ENCODE measurements at regions not wholly inside any gene's neighbourhood (a gene's known extent, or its start where the extent isn't known, plus 50 kb on each side); places are given as distances from the start of the nearest gene placed in this dataset.
A peak's percentile ranks its signal among the peaks of the same experiment; 100 is the strongest.

DNA sequence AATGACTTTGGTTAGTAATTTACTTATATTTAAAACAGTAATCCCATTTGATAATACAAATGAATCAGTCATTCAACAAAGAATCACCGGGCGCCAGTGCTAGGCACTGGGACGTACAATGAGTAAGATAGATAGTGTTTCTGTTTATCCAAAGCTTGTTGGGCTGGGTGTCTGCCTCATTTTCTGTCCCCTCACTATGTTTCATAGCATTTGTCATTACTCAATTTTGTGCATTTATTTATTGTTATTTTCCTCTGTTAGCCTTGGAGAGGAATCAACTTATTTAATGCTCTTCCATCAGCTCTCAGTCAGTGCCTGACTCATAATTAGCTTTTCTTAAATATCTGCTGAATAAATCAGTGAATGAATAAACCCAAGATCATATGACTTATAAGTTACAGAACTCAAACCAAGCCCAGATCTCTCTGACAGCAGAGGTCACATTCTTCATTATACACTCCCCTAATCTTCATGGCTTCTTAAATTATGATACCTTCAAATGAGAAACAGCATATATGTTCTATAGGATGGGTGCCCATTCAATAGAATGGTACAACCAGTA is 86.2 kb downstream of the TSPAN8 start:
- TF ChIP-seq, protein P1, sequence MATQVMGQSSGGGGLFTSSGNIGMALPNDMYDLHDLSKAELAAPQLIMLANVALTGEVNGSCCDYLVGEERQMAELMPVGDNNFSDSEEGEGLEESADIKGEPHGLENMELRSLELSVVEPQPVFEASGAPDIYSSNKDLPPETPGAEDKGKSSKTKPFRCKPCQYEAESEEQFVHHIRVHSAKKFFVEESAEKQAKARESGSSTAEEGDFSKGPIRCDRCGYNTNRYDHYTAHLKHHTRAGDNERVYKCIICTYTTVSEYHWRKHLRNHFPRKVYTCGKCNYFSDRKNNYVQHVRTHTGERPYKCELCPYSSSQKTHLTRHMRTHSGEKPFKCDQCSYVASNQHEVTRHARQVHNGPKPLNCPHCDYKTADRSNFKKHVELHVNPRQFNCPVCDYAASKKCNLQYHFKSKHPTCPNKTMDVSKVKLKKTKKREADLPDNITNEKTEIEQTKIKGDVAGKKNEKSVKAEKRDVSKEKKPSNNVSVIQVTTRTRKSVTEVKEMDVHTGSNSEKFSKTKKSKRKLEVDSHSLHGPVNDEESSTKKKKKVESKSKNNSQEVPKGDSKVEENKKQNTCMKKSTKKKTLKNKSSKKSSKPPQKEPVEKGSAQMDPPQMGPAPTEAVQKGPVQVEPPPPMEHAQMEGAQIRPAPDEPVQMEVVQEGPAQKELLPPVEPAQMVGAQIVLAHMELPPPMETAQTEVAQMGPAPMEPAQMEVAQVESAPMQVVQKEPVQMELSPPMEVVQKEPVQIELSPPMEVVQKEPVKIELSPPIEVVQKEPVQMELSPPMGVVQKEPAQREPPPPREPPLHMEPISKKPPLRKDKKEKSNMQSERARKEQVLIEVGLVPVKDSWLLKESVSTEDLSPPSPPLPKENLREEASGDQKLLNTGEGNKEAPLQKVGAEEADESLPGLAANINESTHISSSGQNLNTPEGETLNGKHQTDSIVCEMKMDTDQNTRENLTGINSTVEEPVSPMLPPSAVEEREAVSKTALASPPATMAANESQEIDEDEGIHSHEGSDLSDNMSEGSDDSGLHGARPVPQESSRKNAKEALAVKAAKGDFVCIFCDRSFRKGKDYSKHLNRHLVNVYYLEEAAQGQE (IDR thresholded peaks at IDR 0.05; ENCODE audit: low read depth), result no peak
- TF ChIP-seq TEAD4 (IDR thresholded peaks at IDR 0.05), result no peak
- no peak for TF ChIP-seq ZBTB7A (IDR thresholded peaks at IDR 0.05; ENCODE audit: low read depth)
- no peak for TF ChIP-seq CREB1 (IDR thresholded peaks at IDR 0.05; ENCODE audit: low read depth)

DNA sequence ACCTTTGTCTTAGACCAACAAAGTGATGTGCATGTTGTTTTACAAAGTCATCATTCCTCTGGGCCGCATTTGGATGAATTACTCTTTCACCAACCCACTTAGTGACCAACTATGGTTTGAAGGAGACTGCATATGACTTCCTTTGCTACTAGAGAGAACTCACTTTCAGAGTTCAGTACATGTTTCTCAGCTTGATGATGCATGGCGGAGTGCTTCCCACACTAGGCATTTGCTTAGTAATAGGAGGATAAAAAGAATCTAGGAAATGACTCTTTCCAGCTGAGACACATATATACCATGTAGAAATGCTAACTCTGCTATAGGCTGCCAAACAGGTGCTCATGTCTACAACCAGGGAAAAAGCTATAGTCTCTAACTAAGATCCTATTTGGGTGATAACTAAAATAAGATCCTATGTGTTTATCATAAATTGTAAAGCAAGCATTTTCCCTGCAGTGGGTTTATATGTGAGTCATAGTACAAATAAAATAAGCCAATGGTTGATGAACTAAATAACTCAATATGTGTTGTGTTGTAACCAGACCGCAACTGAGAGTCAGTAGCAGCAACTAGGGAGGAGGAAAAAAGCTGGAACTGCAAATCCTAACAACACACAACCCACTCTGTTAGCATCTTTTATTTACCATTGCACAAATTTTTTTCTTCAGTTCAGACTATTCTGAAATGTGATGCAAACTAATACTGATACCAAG is 87.2 kb downstream of the TSPAN8 start:
- TF ChIP-seq, protein P2, sequence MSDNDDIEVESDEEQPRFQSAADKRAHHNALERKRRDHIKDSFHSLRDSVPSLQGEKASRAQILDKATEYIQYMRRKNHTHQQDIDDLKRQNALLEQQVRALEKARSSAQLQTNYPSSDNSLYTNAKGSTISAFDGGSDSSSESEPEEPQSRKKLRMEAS (IDR thresholded peaks at IDR 0.05), result no peak
- TF ChIP-seq EGR1 (IDR thresholded peaks at IDR 0.05) (no peak), YY1 (IDR thresholded peaks at IDR 0.05; ENCODE audit: low read depth) (no peak), EP300 (IDR thresholded peaks at IDR 0.05; ENCODE audit: borderline replicate concordance) (no peak), NFIC (IDR thresholded peaks at IDR 0.05) (no peak), TCF12 (IDR thresholded peaks at IDR 0.05; ENCODE audit: low read depth) (no peak), RAD21 (IDR thresholded peaks at IDR 0.05; ENCODE audit: low read depth) (no peak), FOXM1 (IDR thresholded peaks at IDR 0.05; ENCODE audit: borderline replicate concordance, low read depth) (no peak), CREB1 (IDR thresholded peaks at IDR 0.05; ENCODE audit: low read depth) (no peak), CEBPB (IDR thresholded peaks at IDR 0.05) (no peak), TAF1 (IDR thresholded peaks at IDR 0.05; ENCODE audit: low read depth) (no peak), TEAD4 (IDR thresholded peaks at IDR 0.05) (no peak), ZBTB7A (IDR thresholded peaks at IDR 0.05; ENCODE audit: low read depth) (no peak)
- TF ChIP-seq, protein P1 (IDR thresholded peaks at IDR 0.05; ENCODE audit: low read depth), result no peak
- TF ChIP-seq, protein P3, sequence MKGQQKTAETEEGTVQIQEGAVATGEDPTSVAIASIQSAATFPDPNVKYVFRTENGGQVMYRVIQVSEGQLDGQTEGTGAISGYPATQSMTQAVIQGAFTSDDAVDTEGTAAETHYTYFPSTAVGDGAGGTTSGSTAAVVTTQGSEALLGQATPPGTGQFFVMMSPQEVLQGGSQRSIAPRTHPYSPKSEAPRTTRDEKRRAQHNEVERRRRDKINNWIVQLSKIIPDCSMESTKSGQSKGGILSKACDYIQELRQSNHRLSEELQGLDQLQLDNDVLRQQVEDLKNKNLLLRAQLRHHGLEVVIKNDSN (IDR thresholded peaks at IDR 0.05), result no peak

DNA sequence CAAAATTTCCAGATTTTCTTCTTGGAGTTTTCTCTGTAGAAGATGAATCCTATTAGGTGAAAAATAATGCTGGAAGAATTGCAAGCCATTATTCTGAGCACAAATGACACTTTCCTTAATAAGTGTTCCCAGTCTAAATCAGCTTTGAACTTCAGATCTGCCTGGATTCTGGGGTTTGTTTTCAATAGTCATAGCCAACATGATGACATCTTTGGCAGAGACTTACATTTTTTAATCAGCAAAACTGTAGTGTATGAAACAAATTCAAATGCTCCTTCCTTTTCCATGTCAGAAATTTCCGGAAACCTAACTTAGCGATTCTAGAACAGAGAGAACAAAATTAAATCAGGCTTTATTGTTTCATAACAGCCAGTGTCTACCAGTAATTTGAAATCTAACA is 88.5 kb downstream of the TSPAN8 start:
- TF ChIP-seq YY1 (IDR thresholded peaks at IDR 0.05; ENCODE audit: low read depth) (no peak), ZBTB7A (IDR thresholded peaks at IDR 0.05; ENCODE audit: low read depth) (no peak), TEAD4 (IDR thresholded peaks at IDR 0.05) (no peak), FOXM1 (IDR thresholded peaks at IDR 0.05; ENCODE audit: borderline replicate concordance, low read depth) (no peak), CREB1 (IDR thresholded peaks at IDR 0.05; ENCODE audit: low read depth) (no peak)

DNA sequence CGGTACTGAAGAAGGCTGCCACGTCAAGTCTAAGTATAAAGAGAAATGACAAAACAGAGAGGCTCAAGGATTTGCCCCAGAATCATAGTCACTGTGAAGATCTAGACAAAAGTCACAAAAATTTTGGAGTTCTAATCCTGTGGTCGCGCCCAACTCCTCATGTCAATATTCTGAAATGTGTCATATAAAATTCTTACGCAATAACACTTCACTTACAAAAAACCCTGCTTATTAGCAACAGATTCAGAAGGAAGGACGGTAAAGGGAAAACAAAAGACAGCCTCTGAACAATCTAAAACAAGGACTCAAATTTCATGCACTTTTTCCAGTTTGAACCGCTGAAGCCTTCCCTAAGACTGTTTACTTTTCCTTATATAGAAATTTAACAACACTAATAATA is 94.7 kb downstream of the TSPAN8 start:
- TF ChIP-seq, protein P3 (IDR thresholded peaks at IDR 0.05), result no peak
- TF ChIP-seq, protein P2 (IDR thresholded peaks at IDR 0.05), result no peak
- TF ChIP-seq CEBPB (IDR thresholded peaks at IDR 0.05), result 0 out of 2 replicates have a peak, but pooled peaks have one; percentile 18
- no peak for TF ChIP-seq NFIC (IDR thresholded peaks at IDR 0.05)

DNA sequence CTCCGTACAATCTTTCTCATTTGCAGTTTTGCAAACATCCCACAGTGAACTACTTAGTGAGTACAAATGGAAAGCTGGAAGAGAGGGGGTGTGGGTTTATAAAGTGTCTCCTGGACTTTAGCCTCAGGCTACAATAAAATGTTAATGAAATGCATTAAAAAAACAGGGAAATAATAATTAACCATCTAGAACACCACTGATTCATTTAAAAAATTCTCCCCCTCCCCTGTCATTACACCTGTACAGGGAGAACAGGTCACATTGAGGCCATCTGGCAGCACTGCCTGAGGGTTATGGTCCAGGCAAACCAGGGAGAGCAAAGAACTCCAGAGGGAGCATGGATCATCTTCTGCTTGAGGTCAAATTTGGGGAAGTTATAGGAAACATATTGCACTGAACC is 96.3 kb downstream of the TSPAN8 start:
- TF ChIP-seq RAD21 (IDR thresholded peaks at IDR 0.05; ENCODE audit: low read depth), result no peak
- TF ChIP-seq NFIC (IDR thresholded peaks at IDR 0.05), result no peak
- TF ChIP-seq EGR1 (IDR thresholded peaks at IDR 0.05), result no peak
- TF ChIP-seq, protein P1 (IDR thresholded peaks at IDR 0.05; ENCODE audit: low read depth), result no peak
- no peak for TF ChIP-seq FOXM1 (IDR thresholded peaks at IDR 0.05; ENCODE audit: borderline replicate concordance, low read depth)
- TF ChIP-seq CREB1 (IDR thresholded peaks at IDR 0.05; ENCODE audit: low read depth), result no peak
- TF ChIP-seq, protein P2 (IDR thresholded peaks at IDR 0.05), result no peak
- no peak for TF ChIP-seq EP300 (IDR thresholded peaks at IDR 0.05; ENCODE audit: borderline replicate concordance)
- no peak for TF ChIP-seq YY1 (IDR thresholded peaks at IDR 0.05; ENCODE audit: low read depth)

All from Ishikawa (cell line).